Adipocyte (in vitro differentiated cells): ENCODE measurements at regions not wholly inside any gene's neighbourhood (a gene's known extent, or its start where the extent isn't known, plus 50 kb on each side); places are given as distances from the start of the nearest gene placed in this dataset.
"Not testable (repeated sequence)": the region's sequence is repeated elsewhere in the genome, so short reads cannot be mapped to it uniquely, and the experiment has no call there.

Source experiments
- DNase-seq: peaks from one replicate; pipeline ENCODE4 v3.0.0-alpha.2; 2015; ENCODE audit warnings: low read depth
- H3K27me3 ChIP-seq: replicated peaks from 2 replicates; pipeline ENCODE4 v1.7.0; 2013; ENCODE audit warnings: mild to moderate bottlenecking, low read length, moderate library complexity; ENCODE audit not compliant: control insufficient read depth, insufficient read depth
- H3K36me3 ChIP-seq: 2 replicates; pipeline ENCODE4 v1.7.0; 2013; ENCODE audit warnings: low read length, mild to moderate bottlenecking, moderate library complexity; ENCODE audit not compliant: control insufficient read depth, insufficient read depth, severe bottlenecking
- H3K4me1 ChIP-seq: 2 replicates; pipeline ENCODE4 v1.7.0; 2013; ENCODE audit warnings: mild to moderate bottlenecking, low read length, moderate library complexity; ENCODE audit not compliant: control insufficient read depth, insufficient read depth
- H3K4me3 ChIP-seq: 2 replicates; pipeline ENCODE4 v1.7.0; 2013; ENCODE audit warnings: mild to moderate bottlenecking, low read length, moderate library complexity
- H3K9ac ChIP-seq: 2 replicates; pipeline ENCODE4 v1.7.0; 2013; ENCODE audit warnings: mild to moderate bottlenecking, low read length, moderate library complexity
- H3K9me3 ChIP-seq: 2 replicates; pipeline ENCODE4 v1.7.0; 2013; ENCODE audit warnings: mild to moderate bottlenecking, low read length, moderate library complexity; ENCODE audit not compliant: control insufficient read depth

DNA sequence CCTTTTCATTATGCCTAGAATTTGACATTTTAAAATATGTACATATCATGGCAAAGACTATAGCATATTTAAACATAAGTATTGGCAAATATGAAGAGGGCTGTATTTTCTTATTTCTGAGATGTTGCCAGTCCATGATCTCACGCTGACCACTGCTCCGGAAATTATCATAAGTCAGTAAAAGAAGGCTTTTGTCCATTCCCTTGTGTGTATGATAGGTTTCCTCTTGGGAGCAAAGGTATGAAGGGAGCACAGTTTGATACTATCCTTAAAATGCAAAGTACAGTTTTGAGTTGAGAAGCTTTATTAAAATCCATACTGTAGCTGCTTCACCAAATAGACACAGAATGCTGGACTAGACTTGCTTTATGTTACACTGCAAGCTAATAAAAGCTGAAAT lies 52.6 kb upstream of the AGA start:
- H3K9me3 ChIP-seq, result no peaks in the 10 kb centered on the region
- no peaks in the 10 kb centered on the region for H3K4me1 ChIP-seq
- no peaks in the 10 kb centered on the region for H3K36me3 ChIP-seq
- no peaks in the 10 kb centered on the region for H3K27me3 ChIP-seq
- no peak overlapping the region for H3K9ac ChIP-seq
- H3K4me3 ChIP-seq, result no peak overlapping the region
- no peak for DNase-seq

DNA sequence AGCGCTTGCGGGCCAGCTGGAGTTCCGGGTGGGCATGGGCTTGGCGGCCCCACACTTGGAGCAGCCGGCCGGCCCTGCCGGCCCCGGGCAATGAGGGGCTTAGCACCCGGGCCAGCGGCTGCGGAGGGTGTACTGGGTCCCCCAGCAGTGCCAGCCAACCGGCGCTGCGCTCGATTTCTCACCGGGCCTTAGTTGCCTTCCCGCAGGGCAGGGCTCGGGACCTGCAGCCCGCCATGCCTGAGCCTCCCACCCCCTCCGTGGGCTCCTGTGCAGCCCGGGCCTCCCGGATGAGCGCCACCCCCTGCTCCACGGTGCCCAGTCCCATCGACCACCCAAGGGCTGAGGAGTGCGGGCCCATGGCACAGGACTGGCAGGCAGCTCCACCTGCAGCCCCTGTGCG lies 53.4 kb upstream of the AGA start:
- DNase-seq, H3K4me1 ChIP-seq, H3K27me3 ChIP-seq, H3K4me3 ChIP-seq, H3K9me3 ChIP-seq, H3K36me3 ChIP-seq, H3K9ac ChIP-seq: not testable (repeated sequence)

DNA sequence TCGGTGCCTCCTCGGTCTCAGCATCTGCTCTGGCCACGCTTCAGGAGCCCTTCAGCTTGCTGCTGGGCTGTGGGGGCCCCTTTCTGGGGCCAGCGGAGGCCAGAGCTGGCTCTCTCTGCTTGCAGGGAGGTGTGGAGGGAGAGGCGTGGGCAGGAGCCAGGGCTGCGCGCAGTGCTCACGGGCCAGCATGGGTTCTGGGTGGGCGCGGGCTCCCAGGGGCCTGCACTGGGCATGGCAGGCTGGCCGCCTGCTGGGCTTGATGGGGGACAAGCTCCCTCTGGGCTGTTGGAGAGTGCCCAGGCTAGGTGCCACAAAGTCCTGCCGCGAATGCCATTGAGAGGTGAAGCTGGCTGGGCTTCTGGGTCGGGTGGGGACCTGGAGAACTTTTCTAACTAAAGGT lies 57.3 kb upstream of the AGA start:
- H3K9me3 ChIP-seq, result no peaks in the 10 kb centered on the region
- H3K4me3 ChIP-seq, result no peak overlapping the region
- H3K9ac ChIP-seq, result no peak overlapping the region
- H3K27me3 ChIP-seq, result no peaks in the 10 kb centered on the region
- no peaks in the 10 kb centered on the region for H3K4me1 ChIP-seq
- no peak for DNase-seq
- no peaks in the 10 kb centered on the region for H3K36me3 ChIP-seq

DNA sequence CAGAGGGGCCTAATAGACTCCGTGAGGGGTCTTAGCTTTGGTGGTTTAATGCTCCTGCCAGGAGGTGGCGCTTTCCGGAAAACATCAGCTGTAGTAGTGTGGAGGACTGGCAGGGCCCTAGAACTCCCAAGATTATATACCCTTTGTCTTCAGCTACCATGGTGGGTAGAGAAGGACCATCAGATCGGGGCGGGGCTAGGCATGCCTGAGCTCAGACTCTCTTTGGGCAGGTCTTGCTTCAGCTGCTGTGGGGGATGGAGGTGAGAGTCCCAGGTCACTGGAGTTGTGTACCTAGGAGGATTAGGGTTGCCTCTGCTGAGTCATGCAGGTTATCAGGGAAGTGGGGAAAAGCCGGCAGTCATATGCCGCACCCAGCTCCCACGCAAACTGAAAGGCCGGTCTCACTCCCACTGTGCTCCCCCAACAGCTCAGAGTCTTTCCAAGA lies 63.0 kb upstream of the AGA start:
- DNase-seq, result no peak
- no peaks in the 10 kb centered on the region for H3K36me3 ChIP-seq
- H3K4me1 ChIP-seq, result no peaks in the 10 kb centered on the region

DNA sequence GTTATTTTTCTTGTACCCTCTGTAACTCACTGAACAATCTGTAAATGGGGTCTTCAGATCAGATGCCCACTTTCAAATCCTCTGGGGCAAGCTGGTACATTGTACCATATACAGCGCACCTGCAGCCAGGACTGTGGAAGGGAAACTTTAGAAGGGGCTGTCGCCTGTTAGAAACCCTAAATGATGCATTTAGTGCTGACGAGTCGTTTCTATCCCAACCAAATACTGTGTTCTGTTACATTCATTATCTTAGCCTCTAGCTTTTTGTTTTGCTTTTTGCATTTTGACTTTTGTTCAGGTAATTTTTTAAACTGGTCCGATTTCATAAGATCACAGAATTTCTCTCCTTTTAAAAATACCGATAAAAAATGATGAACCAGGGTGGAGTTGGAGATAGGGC lies 66.4 kb upstream of the AGA start:
- Histone ChIP-seq H3K4me3 (no peak overlapping the region), H3K4me1 (no peaks in the 10 kb centered on the region), H3K9me3 (no peaks in the 10 kb centered on the region), H3K9ac (no peak overlapping the region), H3K36me3 (no peaks in the 10 kb centered on the region), H3K27me3 (no peaks in the 10 kb centered on the region)
- no peak for DNase-seq

More for the DNA sequence above, 63.0 kb upstream of the AGA start:
- no peak overlapping the region for H3K4me3 ChIP-seq
- H3K9me3 ChIP-seq, result no peaks in the 10 kb centered on the region
- H3K9ac ChIP-seq, result no peak overlapping the region
- no peaks in the 10 kb centered on the region for H3K27me3 ChIP-seq

DNA sequence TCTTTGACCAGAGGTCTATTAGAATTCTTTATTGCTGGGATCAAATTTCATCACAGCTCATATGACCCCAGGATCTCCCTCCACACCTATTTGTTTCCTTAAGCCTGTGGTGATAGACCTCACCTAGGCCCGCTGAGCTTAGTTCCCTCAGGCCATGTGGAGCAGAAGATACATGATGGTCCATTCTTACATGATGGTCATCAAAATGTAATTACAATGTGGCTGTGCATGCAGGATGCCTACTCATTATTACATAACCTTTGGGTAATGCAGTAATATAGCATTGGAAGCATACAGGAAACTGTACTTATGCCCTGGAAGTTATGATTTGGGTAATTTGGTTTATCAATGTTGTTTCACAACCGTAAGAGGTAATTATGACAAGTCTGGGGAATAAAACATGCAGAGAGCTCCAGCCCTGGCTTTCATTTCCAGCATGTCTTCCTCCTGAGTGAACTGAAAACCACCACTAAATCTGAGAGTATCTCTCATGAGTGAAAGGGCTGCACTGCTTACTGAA lies 67.0 kb upstream of the AGA start:
- Histone ChIP-seq H3K9ac (no peak overlapping the region), H3K27me3 (no peaks in the 10 kb centered on the region), H3K4me3 (no peak overlapping the region), H3K9me3 (no peaks in the 10 kb centered on the region), H3K36me3 (no peaks in the 10 kb centered on the region), H3K4me1 (no peaks in the 10 kb centered on the region)
- no peak for DNase-seq

DNA sequence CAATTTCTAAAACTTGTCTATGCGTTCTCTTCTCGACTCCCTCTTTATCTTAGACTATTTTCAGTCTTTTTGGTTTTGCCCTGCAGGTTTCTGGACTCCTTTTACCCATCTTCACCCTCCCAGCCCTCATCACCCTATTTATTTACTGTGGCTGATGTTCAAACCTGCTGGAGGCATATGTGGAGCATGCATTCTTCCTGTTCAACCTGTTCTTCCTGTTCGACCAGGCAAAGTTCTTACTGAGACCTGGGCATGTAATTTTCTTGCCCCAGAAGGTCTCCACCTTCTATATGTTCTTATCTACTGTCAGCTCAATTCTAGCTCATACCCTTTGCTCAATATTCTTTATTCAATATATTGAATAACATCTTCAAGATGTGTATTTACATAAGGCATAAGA lies 69.4 kb upstream of the AGA start:
- Histone ChIP-seq H3K36me3 (no peaks in the 10 kb centered on the region), H3K9ac (no peak overlapping the region), H3K4me3 (no peak overlapping the region), H3K27me3 (no peaks in the 10 kb centered on the region), H3K9me3 (no peaks in the 10 kb centered on the region), H3K4me1 (no peaks in the 10 kb centered on the region)
- no peak for DNase-seq

DNA sequence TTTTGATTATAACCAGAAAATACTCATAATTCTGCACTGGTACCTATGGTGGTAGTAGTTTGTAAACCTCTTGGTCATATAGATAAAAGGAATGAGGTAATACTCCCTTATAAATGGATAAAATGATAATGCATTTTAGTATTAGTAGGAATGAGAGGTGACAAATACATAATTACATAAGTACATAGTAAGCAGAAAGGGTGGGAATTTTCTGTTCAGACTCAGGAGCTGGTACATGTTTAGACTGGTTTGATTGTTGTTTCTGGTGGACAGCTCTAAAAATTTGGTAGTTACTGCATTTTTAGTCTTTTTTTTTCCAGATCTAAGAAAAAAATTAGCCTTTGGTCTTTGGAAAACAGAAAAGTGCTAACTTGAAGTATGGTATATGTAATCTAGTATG lies 70.4 kb upstream of the AGA start:
- H3K36me3 ChIP-seq, result no peaks in the 10 kb centered on the region
- no peaks in the 10 kb centered on the region for H3K4me1 ChIP-seq
- H3K9ac ChIP-seq, result no peak overlapping the region
- no peaks in the 10 kb centered on the region for H3K9me3 ChIP-seq
- H3K27me3 ChIP-seq, result no peaks in the 10 kb centered on the region
- DNase-seq, result no peak
- no peak overlapping the region for H3K4me3 ChIP-seq

DNA sequence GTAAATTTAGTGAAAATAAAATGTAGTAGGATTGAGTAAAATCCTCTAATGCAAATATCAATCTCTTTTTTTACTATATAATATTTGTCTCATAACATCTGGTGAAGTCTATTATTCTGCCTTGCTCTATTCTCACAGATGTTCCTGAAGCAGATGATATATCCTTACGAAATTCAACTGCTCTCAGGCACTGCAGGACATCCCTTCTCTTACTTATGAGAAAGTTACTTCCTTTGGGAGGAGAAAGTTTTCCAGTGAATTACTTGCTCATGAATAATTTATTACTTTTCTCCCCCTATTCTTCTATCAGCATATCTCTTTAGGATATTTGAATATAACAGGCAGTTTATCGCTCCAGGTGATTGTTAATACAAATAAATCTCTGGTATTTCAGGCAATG lies 75.6 kb upstream of the AGA start:
- Histone ChIP-seq H3K9me3 (no peaks in the 10 kb centered on the region), H3K36me3 (no peaks in the 10 kb centered on the region), H3K9ac (no peak overlapping the region), H3K4me1 (no peaks in the 10 kb centered on the region), H3K27me3 (no peaks in the 10 kb centered on the region), H3K4me3 (no peak overlapping the region)
- DNase-seq, result no peak

DNA sequence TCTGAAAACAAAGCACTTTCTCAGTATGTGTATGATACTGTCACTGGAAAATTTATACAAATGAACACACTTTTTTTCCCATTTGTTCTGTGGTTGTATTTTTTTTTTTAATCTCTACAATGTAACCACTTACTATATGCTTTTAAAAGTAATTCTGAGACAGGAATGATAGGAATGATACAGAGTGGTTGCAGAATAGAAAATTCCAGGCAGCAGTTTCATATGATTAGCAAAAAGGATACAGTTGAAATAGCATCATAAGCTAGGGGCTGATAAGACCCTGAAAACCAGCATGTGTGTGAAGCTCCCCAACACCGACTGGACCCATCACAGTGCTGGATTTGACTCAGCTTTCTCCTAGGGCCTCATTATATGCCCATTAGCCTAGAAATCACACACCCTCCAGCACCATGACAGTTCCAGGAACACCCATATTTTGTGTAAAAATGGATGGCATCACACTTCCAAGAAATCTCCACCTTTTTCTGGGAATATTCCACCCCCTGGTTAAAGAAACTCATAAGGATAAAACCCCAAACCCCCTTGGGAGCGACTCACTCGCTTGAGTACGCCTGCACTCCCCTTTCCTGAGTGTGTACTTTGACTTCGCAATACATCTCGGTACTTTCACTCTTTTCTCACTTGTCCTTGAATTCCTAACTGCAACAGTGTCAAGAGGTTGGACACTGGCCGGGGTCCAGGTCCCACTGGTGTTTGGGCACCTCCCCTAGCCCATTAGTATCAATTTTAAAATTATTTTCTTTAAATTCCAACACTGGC lies 77.4 kb upstream of the AGA start:
- no peak overlapping the region for H3K9ac ChIP-seq
- H3K4me1 ChIP-seq, result no peaks in the 10 kb centered on the region
- no peak overlapping the region for H3K4me3 ChIP-seq
- no peaks in the 10 kb centered on the region for H3K36me3 ChIP-seq
- no peaks in the 10 kb centered on the region for H3K27me3 ChIP-seq
- no peaks in the 10 kb centered on the region for H3K9me3 ChIP-seq
- peak; percentile 51 for DNase-seq

DNA sequence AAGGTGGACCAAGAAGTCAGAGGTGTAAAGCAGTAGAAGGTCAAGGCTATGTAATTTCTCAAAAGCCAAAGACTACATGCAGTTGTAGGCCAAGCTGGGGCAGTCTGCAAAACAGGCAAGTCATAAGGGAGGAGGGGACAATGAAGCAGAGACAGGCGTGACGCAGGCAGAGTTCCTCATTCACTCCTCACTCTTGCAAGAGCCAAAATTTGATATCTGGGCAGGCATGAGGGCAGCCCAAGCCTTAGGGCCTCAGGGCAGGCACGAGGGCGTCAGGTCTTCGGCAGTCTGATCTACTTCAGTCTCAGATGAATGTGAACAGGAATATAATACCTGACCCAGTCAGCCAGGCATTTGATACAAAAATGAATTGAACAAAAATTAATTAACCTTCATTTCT lies 86.4 kb upstream of the AGA start:
- no peaks in the 10 kb centered on the region for H3K36me3 ChIP-seq
- H3K4me1 ChIP-seq, result no peaks in the 10 kb centered on the region
- H3K9me3 ChIP-seq, result no peaks in the 10 kb centered on the region
- no peaks in the 10 kb centered on the region for H3K27me3 ChIP-seq
- no peak for DNase-seq
- H3K9ac ChIP-seq, result no peak overlapping the region
- H3K4me3 ChIP-seq, result no peak overlapping the region

DNA sequence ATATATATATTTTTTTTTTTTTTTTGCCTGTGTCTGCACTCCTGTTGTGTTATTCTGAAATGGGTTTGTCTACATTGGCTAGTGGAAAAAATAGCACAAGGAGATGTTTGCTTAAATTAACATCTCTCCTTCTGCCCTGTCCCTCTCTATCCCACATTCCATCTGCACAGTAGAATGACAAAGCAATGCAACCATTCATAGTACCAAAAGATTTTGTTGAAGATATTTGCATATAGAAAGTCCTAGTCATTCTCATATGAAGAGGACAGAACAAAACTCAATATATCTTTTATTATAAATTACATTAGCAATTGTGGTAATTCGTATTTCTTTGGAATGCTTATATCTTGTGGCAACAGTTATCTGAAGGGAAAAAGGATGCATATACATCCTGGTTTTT lies 88.3 kb upstream of the AGA start:
- H3K27me3 ChIP-seq, result no peaks in the 10 kb centered on the region
- no peak for DNase-seq
- H3K9me3 ChIP-seq, result no peaks in the 10 kb centered on the region
- no peak overlapping the region for H3K9ac ChIP-seq
- H3K36me3 ChIP-seq, result no peaks in the 10 kb centered on the region
- H3K4me1 ChIP-seq, result peaks cover 14% of the 10 kb centered on the region
- no peak overlapping the region for H3K4me3 ChIP-seq
